ENCODE measurements at regions not wholly inside any gene's neighbourhood (a gene's known extent, or its start where the extent isn't known, plus 50 kb on each side); places are given as distances from the start of the nearest gene placed in this dataset.

- H3K56ac ChIP-seq (ENCODE audit: extremely low read depth, insufficient read depth, low read length): no peak overlapping the region
- no peak overlapping the region for H3K4ac ChIP-seq (ENCODE audit: low read depth, low read length)
- no peak for TF ChIP-seq MAFK (IDR thresholded peaks at IDR 0.05; ENCODE audit: low read depth, low read length)
- no peak for TF ChIP-seq CEBPB (IDR thresholded peaks at IDR 0.05; ENCODE audit: low read depth, low read length)
- no peak for TF ChIP-seq CTCF (conservative IDR thresholded peaks at IDR 0.05; ENCODE audit: low read depth, low read length)
- TF ChIP-seq BHLHE40 (IDR thresholded peaks at IDR 0.05; ENCODE audit: low read depth, low read length): no peak
- TF ChIP-seq MXI1 (IDR thresholded peaks at IDR 0.05; ENCODE audit: borderline replicate concordance, low read depth, low read length): no peak
- TF ChIP-seq CHD1 (IDR thresholded peaks at IDR 0.05; ENCODE audit: low read depth, low read length): no peak
- no peak for TF ChIP-seq RFX5 (IDR thresholded peaks at IDR 0.05; ENCODE audit: low read depth, low read length)
- no peak for TF ChIP-seq SMC3 (IDR thresholded peaks at IDR 0.05; ENCODE audit: low read depth, low read length)
- TF ChIP-seq MAZ (IDR thresholded peaks at IDR 0.05; ENCODE audit: borderline replicate concordance, low read depth, low read length): no peak
- no peak for TF ChIP-seq ELK1 (IDR thresholded peaks at IDR 0.05; ENCODE audit: borderline replicate concordance, low read depth, low read length)
- no peaks in the 10 kb centered on the region for H3K79me1 ChIP-seq (ENCODE audit: low read depth in 1 of 2, low read length in 2 of 2)
- dilution Hi-C loops (cut with HindIII; ENCODE audit: low sequenced_read_pairs, unreplicated experiment) (no loop called here), in situ Hi-C loops (cut with MboI; ENCODE audit: low sequenced_read_pairs) (no loop called here), intact Hi-C loops (cut with micrococcal nuclease) (no loop called here)
- H3K36me3 ChIP-seq (ENCODE audit: control insufficient read depth, insufficient read depth, low read length): no peaks in the 10 kb centered on the region
- POLR2A ChIA-PET (ENCODE audit: unreplicated experiment): no interaction called here
- H3K18ac ChIP-seq (ENCODE audit: low read depth, low read length): no peak overlapping the region
- no CpG with 5 or more reads among the region's 2 CpGs for WGBS, 2 experiments (ENCODE audit: extremely low coverage in 2 of 2, insufficient read length in 1 of 2)
- no peak overlapping the region for H2AFZ ChIP-seq (replicated peaks; ENCODE audit: low read length, poor library complexity)
- ATAC-seq (ENCODE audit: low read depth): no peak
- H3K4me2 ChIP-seq (ENCODE audit: low read depth, low read length): no peak overlapping the region
- no peak overlapping the region for H2AK5ac ChIP-seq (ENCODE audit: low read depth, low read length)
- H2AK9ac ChIP-seq (replicated peaks; ENCODE audit: low read depth, low read length, poor library complexity): no peak overlapping the region
- no peak overlapping the region for H4K8ac ChIP-seq (ENCODE audit: low read depth in 2 of 2, low read length in 2 of 2)
- no peak overlapping the region for H4K5ac ChIP-seq (ENCODE audit: low read depth, low read length)
- H4K91ac ChIP-seq (ENCODE audit: insufficient read depth, low read depth, low read length): no peak overlapping the region
- DNase-seq: no peak
- no peak overlapping the region for H3K23ac ChIP-seq (ENCODE audit: low read depth, low read length)
- H3K4me1 ChIP-seq (ENCODE audit: control insufficient read depth, insufficient read depth, low read length): no peaks in the 10 kb centered on the region
- H3K14ac ChIP-seq (replicated peaks; ENCODE audit: low read depth, low read length): no peak overlapping the region
- no peaks in the 10 kb centered on the region for H3K27me3 ChIP-seq (ENCODE audit: control insufficient read depth, insufficient read depth, low read length)
- H2BK120ac ChIP-seq (ENCODE audit: low read depth, low read length): no peak overlapping the region
- CTCF ChIA-PET: interaction anchor here (0.6 kb wide), 1 partner anchor 1708 kb away, joined by 3 read pairs; no protein-coding TSS in a partner anchor
- no peaks in the 10 kb centered on the region for H3K9me1 ChIP-seq (ENCODE audit: insufficient read depth, low read length)
- H2BK20ac ChIP-seq (ENCODE audit: low read depth, low read length): no peak overlapping the region
- H3K27ac ChIP-seq (ENCODE audit: insufficient read depth, low read length): no peak overlapping the region
- H4K20me1 ChIP-seq (ENCODE audit: insufficient read depth, low read length): no peaks in the 10 kb centered on the region
- H2BK5ac ChIP-seq (ENCODE audit: low read depth, low read length, poor library complexity, severe bottlenecking): no peak overlapping the region
- no peak overlapping the region for H3K4me3 ChIP-seq (ENCODE audit: insufficient read depth, low read depth, low read length)
- H3K9ac ChIP-seq (ENCODE audit: low read depth, low read length): no peak overlapping the region
- H2BK15ac ChIP-seq (ENCODE audit: low read depth, low read length): no peak overlapping the region
- no TSS peak for BruUV-seq (replicated peaks)
- H3K9me3 ChIP-seq (ENCODE audit: control insufficient read depth, insufficient read depth, low read length): peaks cover 5% of the 10 kb centered on the region
These were observed 1222.0 kb upstream of the PRKX start for GRCh38 chrX:4935401-4935800.

Measured in IMR-90 (cell line).